ES-I3 (cell line): ENCODE measurements at regions not wholly inside any gene's neighbourhood (a gene's known extent, or its start where the extent isn't known, plus 50 kb on each side); places are given as distances from the start of the nearest gene placed in this dataset.

Experiments
- H3K36me3 ChIP-seq: 2 replicates; pipeline ENCODE4 v1.6.1; 2013; ENCODE audit warnings: mild to moderate bottlenecking, low read length, control low read depth, moderate library complexity; ENCODE audit not compliant: insufficient read depth
- H3K4me1 ChIP-seq: 2 replicates; pipeline ENCODE4 v1.6.1; 2013; ENCODE audit warnings: mild to moderate bottlenecking, control low read depth, low read length; ENCODE audit not compliant: insufficient read depth
- H3K9ac ChIP-seq: 2 replicates; pipeline ENCODE4 v1.6.1; 2013; ENCODE audit warnings: low read depth, mild to moderate bottlenecking, low read length, moderate library complexity
- H3K9me3 ChIP-seq: 2 replicates; pipeline ENCODE4 v1.6.1; 2013; ENCODE audit warnings: mild to moderate bottlenecking, low read length, moderate library complexity; ENCODE audit not compliant: control insufficient read depth, insufficient read depth

- H3K36me3 ChIP-seq, result no peaks in the 10 kb centered on the region
- H3K9ac ChIP-seq, result no peak overlapping the region
- no peaks in the 10 kb centered on the region for H3K9me3 ChIP-seq
- H3K4me1 ChIP-seq, result 0 out of 2 replicates have a peak, but pooled peaks cover 4% of the 10 kb centered on the region
These were observed 414.5 kb downstream of the PRDM5 start for GRCh38 chr4:120508036-120508435.

DNA sequence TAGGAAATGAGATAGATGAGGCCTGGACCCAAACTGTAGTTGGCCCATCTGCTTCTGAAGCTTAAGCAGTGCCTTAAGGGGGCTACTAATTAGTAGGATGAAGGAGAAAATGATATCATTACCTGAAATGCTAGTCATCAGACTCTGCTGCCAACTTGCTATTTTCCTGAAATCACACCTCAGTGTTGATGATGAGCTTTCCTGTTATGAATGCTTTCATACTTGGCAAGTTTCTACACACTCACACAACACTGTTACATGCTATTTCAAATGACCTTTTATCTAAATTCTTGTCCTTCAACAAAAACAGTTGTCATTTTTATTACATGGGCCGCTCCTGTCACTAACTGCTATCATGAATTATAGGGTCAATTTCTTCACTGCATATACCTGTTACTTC lies 416.0 kb downstream of the PRDM5 start:
- 0 out of 2 replicates have a peak, but pooled peaks cover 4% of the 10 kb centered on the region for H3K4me1 ChIP-seq
- H3K9me3 ChIP-seq, result no peaks in the 10 kb centered on the region; the same call in 1 of the 2 replicates
- H3K9ac ChIP-seq, result no peak overlapping the region
- no peaks in the 10 kb centered on the region for H3K36me3 ChIP-seq

GRCh38 chr4:120498678-120499077 lies 423.8 kb downstream of the PRDM5 start:
- Histone ChIP-seq H3K9me3 (no peaks in the 10 kb centered on the region; the same call in 1 of the 2 replicates), H3K9ac (no peak overlapping the region), H3K4me1 (no peaks in the 10 kb centered on the region), H3K36me3 (no peaks in the 10 kb centered on the region)

DNA sequence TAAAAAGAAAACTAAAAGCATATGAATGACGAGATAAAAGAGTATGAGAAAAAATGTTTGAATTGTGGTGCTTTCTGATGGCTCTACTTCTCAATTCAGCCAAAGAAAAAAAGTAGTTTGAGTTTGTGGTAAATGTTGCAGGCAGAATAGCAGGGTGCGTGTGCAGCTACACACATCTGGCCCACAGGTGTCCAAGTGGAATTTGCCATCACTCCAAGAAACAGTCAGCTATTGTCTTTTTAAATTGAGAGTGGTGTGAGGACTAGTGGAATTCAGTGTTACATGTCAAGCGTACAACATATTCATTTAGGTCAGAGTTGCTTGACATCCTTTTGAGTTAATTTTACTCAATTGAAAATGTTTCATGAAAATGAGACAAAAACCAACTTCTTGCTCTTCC lies 424.8 kb upstream of the MAD2L1 start:
- Histone ChIP-seq H3K4me1 (no peaks in the 10 kb centered on the region), H3K9me3 (no peaks in the 10 kb centered on the region), H3K36me3 (no peaks in the 10 kb centered on the region), H3K9ac (no peak overlapping the region)

DNA sequence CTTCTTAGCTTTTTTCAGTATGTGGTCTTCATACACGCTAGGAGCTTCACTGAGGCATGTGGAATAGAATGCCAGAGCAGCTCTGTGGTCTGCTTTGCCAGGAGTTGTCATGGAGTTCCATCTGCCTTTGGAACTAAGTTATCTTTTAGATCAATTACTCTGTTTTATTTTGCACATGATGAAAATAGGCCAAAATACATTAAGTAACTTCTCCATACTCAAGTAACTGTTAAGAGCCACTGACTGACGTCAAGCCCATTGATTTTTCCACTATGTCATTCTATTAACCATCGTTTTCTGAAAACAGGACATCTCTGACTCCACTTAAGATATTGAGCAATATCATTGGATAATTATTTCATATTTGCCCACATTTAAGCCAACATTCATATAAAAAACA lies 415.1 kb upstream of the MAD2L1 start:
- no peak overlapping the region for H3K9ac ChIP-seq
- no peaks in the 10 kb centered on the region for H3K9me3 ChIP-seq
- H3K36me3 ChIP-seq, result no peaks in the 10 kb centered on the region
- no peaks in the 10 kb centered on the region for H3K4me1 ChIP-seq

- Histone ChIP-seq H3K36me3 (no peaks in the 10 kb centered on the region), H3K9ac (no peak overlapping the region), H3K9me3 (no peaks in the 10 kb centered on the region), H3K4me1 (no peaks in the 10 kb centered on the region; the same call in 1 of the 2 replicates)
These were observed 405.9 kb upstream of the MAD2L1 start for GRCh38 chr4:120472447-120473131.

- Histone ChIP-seq H3K9me3 (no peaks in the 10 kb centered on the region), H3K4me1 (peaks cover 5% of the 10 kb centered on the region; the same call in 1 of the 2 replicates), H3K9ac (no peak overlapping the region), H3K36me3 (no peaks in the 10 kb centered on the region)
These were observed 399.8 kb upstream of the MAD2L1 start for GRCh38 chr4:120466429-120466828.

DNA sequence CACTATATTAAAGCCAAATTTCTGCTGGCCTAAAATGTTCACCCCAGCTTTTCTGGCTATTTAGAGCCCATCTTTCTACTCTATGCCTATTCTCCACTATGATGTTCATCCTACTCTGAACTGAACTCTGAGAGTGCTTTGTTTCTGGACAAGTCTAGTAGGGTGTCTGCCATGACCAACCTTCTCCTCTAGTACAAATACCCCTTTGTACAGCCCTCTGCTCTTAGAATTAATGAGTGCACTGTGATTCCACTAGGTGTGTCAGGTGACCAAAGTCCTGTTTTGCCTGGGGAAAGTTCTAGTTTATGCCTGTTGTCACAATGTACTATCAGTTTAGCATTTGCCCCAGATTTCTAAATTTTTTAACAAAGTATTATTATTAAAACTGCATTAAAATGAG lies 388.1 kb upstream of the MAD2L1 start:
- no peaks in the 10 kb centered on the region for H3K36me3 ChIP-seq
- no peaks in the 10 kb centered on the region for H3K4me1 ChIP-seq
- no peak overlapping the region for H3K9ac ChIP-seq
- H3K9me3 ChIP-seq, result no peaks in the 10 kb centered on the region

DNA sequence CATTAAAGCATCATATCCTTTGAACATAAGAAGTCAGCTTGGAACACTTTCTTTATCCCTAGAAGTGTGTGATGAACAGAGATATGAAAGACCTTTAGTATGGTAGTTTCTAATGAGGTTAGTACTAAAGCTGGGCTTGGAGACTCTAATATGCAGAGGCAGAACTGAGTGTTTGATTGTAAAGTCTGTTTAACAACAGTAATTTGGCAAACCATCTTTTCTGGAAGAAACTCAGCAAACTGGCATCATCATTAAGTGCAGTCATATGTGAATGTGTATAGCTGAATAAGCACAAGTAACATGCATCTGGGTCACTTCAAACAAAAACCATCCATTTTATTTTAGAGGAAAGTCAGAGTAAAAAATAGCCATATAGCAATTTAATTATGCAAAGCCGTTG lies 385.9 kb upstream of the MAD2L1 start:
- H3K9ac ChIP-seq, result no peak overlapping the region
- H3K36me3 ChIP-seq, result no peaks in the 10 kb centered on the region
- H3K9me3 ChIP-seq, result no peaks in the 10 kb centered on the region
- no peaks in the 10 kb centered on the region; the same call in 1 of the 2 replicates for H3K4me1 ChIP-seq

GRCh38 chr4:120452001-120452400 lies 385.4 kb upstream of the MAD2L1 start:
- no peaks in the 10 kb centered on the region for H3K9me3 ChIP-seq
- H3K9ac ChIP-seq, result no peak overlapping the region
- H3K36me3 ChIP-seq, result no peaks in the 10 kb centered on the region
- no peaks in the 10 kb centered on the region; the same call in 1 of the 2 replicates for H3K4me1 ChIP-seq

DNA sequence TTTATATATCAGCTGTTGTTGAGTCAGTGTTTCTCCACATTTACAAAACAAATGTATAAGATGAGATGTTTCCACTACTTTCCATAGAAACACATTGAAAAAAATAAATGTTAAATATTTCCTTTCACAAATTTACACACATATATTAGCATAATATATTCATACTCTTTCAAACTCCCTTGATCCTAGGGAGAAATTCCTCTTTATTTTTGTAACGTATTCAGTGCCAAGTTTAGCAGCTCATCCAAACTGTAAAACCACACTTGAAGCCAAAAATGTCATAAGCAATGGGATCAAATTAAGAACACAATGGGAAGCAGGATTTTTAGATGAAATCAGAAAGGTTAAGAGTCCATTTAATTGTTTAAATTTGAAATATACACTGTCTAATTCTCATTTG lies 381.1 kb upstream of the MAD2L1 start:
- H3K9ac ChIP-seq, result no peak overlapping the region
- H3K36me3 ChIP-seq, result no peaks in the 10 kb centered on the region
- no peaks in the 10 kb centered on the region; the same call in 1 of the 2 replicates for H3K4me1 ChIP-seq
- H3K9me3 ChIP-seq, result no peaks in the 10 kb centered on the region

DNA sequence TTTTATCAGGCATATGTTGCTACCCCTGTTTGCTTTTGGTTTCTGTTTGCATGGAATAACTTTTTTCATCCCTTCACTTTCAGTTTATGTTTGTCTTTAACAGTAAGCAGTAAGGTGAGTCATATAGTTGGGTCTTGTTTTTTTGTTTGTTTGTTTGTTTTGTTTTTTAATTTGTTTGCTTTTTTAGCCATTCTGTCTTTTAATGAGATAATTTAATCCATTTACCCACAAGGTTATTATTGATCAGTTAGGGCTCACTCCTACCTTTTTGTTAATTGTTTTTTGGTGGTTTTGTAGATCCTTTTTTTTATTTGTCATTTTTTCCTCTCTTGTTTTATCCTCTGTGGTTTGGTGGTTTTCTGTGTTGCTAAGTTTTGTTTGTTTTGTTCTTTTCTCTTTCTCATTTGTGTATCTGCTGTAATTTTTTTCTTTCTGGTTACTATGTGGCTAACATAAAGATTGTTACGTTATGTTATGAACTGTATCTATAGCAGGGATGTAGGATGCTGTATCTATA lies 379.5 kb upstream of the MAD2L1 start:
- Histone ChIP-seq H3K9me3 (no peaks in the 10 kb centered on the region), H3K4me1 (no peaks in the 10 kb centered on the region; the same call in 1 of the 2 replicates), H3K9ac (no peak overlapping the region), H3K36me3 (no peaks in the 10 kb centered on the region)

GRCh38 chr4:120445186-120445585 lies 378.5 kb upstream of the MAD2L1 start:
- Histone ChIP-seq H3K36me3 (no peaks in the 10 kb centered on the region), H3K9me3 (no peaks in the 10 kb centered on the region), H3K4me1 (no peaks in the 10 kb centered on the region; the same call in 1 of the 2 replicates), H3K9ac (no peak overlapping the region)

GRCh38 chr4:120443116-120443515 lies 376.5 kb upstream of the MAD2L1 start:
- H3K36me3 ChIP-seq, result no peaks in the 10 kb centered on the region
- H3K9me3 ChIP-seq, result no peaks in the 10 kb centered on the region
- no peaks in the 10 kb centered on the region; the same call in 1 of the 2 replicates for H3K4me1 ChIP-seq
- H3K9ac ChIP-seq, result no peak overlapping the region

DNA sequence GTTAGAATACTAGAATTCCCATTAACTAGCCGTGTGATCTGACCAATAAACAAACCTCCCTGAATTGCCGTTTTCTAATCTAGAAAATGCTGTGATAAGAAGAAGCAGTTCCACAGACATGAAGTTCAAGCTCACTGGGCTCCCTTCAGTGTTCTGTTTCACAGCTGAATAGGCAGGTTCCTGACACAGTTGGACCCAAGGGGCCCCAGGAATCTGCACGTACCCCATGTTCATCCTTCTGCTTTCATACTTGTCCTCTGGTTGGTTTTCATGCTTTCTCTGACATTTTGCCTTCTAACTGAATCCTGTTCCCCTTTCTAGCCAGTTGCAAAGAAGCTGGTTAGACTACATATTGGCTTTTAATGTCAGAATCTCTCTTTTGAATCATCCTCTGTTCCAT lies 374.1 kb upstream of the MAD2L1 start:
- Histone ChIP-seq H3K4me1 (no peaks in the 10 kb centered on the region), H3K36me3 (no peaks in the 10 kb centered on the region), H3K9ac (no peak overlapping the region), H3K9me3 (no peaks in the 10 kb centered on the region)
